ENCODE measurements at regions not wholly inside any gene's neighbourhood (a gene's known extent, or its start where the extent isn't known, plus 50 kb on each side); places are given as distances from the start of the nearest gene placed in this dataset.

- DNase-seq (ENCODE audit: low read depth, low spot score): no peak
Observed at GRCh38 chr22:48869161-48869560, 958.5 kb downstream of the BRD1 start.

- no peak for DNase-seq (ENCODE audit: low read depth, low spot score)
Observed at GRCh38 chr22:48868554-48868953, 959.1 kb downstream of the BRD1 start.

GRCh38 chr22:48867891-48868290 lies 959.8 kb downstream of the BRD1 start:
- DNase-seq (ENCODE audit: low read depth, low spot score): no peak

GRCh38 chr22:48866906-48867681 lies 960.6 kb downstream of the BRD1 start:
- no peak for DNase-seq (ENCODE audit: low read depth, low spot score)

- no peak for DNase-seq (ENCODE audit: low read depth, low spot score)
Observed at GRCh38 chr22:48864748-48865147, 962.9 kb downstream of the BRD1 start.

GRCh38 chr22:48863965-48864528 lies 963.6 kb downstream of the BRD1 start:
- DNase-seq (ENCODE audit: low read depth, low spot score): no peak

GRCh38 chr22:48860557-48860956 lies 967.1 kb downstream of the BRD1 start:
- no peak for DNase-seq (ENCODE audit: low read depth, low spot score)

- DNase-seq (ENCODE audit: low read depth, low spot score): no peak
Observed at GRCh38 chr22:48858856-48859255, 968.8 kb downstream of the BRD1 start.

GRCh38 chr22:48858121-48858520 lies 969.6 kb downstream of the BRD1 start:
- DNase-seq (ENCODE audit: low read depth, low spot score): no peak

- no peak for DNase-seq (ENCODE audit: low read depth, low spot score)
Observed at GRCh38 chr22:48857202-48857805, 970.4 kb downstream of the BRD1 start.

- DNase-seq (ENCODE audit: low read depth, low spot score): no peak
Observed at GRCh38 chr22:48856308-48856615, 971.4 kb downstream of the BRD1 start.

GRCh38 chr22:48855593-48856307 lies 971.9 kb downstream of the BRD1 start:
- no peak for DNase-seq (ENCODE audit: low read depth, low spot score)

GRCh38 chr22:48855013-48855412 lies 972.7 kb downstream of the BRD1 start:
- no peak for DNase-seq (ENCODE audit: low read depth, low spot score)

- no peak for DNase-seq (ENCODE audit: low read depth, low spot score)
Observed at GRCh38 chr22:48853627-48854240, 973.9 kb downstream of the BRD1 start.

- DNase-seq (ENCODE audit: low read depth, low spot score): no peak
Observed at GRCh38 chr22:48851933-48852549, 975.6 kb downstream of the BRD1 start.

GRCh38 chr22:48850658-48851287 lies 976.9 kb downstream of the BRD1 start:
- no peak for DNase-seq (ENCODE audit: low read depth, low spot score)

GRCh38 chr22:48849963-48850657 lies 977.6 kb downstream of the BRD1 start:
- no peak for DNase-seq (ENCODE audit: low read depth, low spot score)

GRCh38 chr22:48849219-48849912 lies 978.3 kb downstream of the BRD1 start:
- DNase-seq (ENCODE audit: low read depth, low spot score): no peak

- no peak for DNase-seq (ENCODE audit: low read depth, low spot score)
Observed at GRCh38 chr22:48846200-48846599, 981.5 kb downstream of the BRD1 start.

- DNase-seq (ENCODE audit: low read depth, low spot score): no peak
Observed at GRCh38 chr22:48845356-48845936, 982.2 kb downstream of the BRD1 start.
